ENCODE measurements at regions not wholly inside any gene's neighbourhood (a gene's known extent, or its start where the extent isn't known, plus 50 kb on each side); places are given as distances from the start of the nearest gene placed in this dataset.
A peak's percentile ranks its signal among the peaks of the same experiment; 100 is the strongest.

- CTCF ChIA-PET = interaction anchor here (0.9 kb wide), 1 partner anchor 285 kb away, joined by 3 read pairs; no protein-coding TSS in a partner anchor
These were observed 582.5 kb upstream of the RGS18 start for GRCh38 chr1:191575746-191576145.

GRCh38 chr1:191577213-191577612 lies 581.0 kb upstream of the RGS18 start:
- no peaks in the 10 kb centered on the region for H3K27me3 ChIP-seq (replicated peaks in 2 of 5; ENCODE audit: control insufficient read depth in 4 of 5, insufficient read depth in 5 of 5, low read length in 4 of 5)
- no peaks in the 10 kb centered on the region for H3K4me1 ChIP-seq (ENCODE audit: control extremely low read depth in 1 of 4, control insufficient read depth in 4 of 4, insufficient read depth in 4 of 4, low read length in 3 of 4)
- H3K36me3 ChIP-seq (ENCODE audit: control insufficient read depth in 4 of 4, insufficient read depth in 4 of 4, low read length in 3 of 4) = no peaks in the 10 kb centered on the region
- ChIA-PET POLR2A (no interaction called here), CTCF (no interaction called here)
- DNase-seq = no peak
- H3K4me3 ChIP-seq (ENCODE audit: control insufficient read depth in 1 of 7, extremely low read depth in 1 of 7, insufficient read depth in 4 of 7, low read depth in 2 of 7, low read length in 6 of 7) = no peak overlapping the region
- WGBS (ENCODE audit: insufficient coverage) = 94% methylated on average over 3 of the region's 4 CpGs
- H3K9me3 ChIP-seq (ENCODE audit: control extremely low read depth in 1 of 5, control insufficient read depth in 4 of 5, insufficient read depth in 2 of 5, low read depth in 1 of 5, low read length in 4 of 5) = peaks cover 0 to 1% (median 0%) of the 10 kb centered on the region in 5 experiments
- no peak overlapping the region for H3K27ac ChIP-seq (ENCODE audit: insufficient read depth in 1 of 2, low read depth in 1 of 2, low read length in 2 of 2, poor library complexity in 1 of 2, severe bottlenecking in 2 of 2)

More at GRCh38 chr1:191575746-191576145, 582.5 kb upstream of the RGS18 start:
- DNase-seq = no peak
- H3K4me1 ChIP-seq (ENCODE audit: control extremely low read depth in 1 of 4, control insufficient read depth in 4 of 4, insufficient read depth in 4 of 4, low read length in 3 of 4) = no peaks in the 10 kb centered on the region
- 100% methylated on average over 2 of the region's 3 CpGs for WGBS (ENCODE audit: insufficient coverage)
- no peaks in the 10 kb centered on the region for H3K36me3 ChIP-seq (ENCODE audit: control insufficient read depth in 4 of 4, insufficient read depth in 4 of 4, low read length in 3 of 4)
- POLR2A ChIA-PET = no interaction called here
- H3K4me3 ChIP-seq (ENCODE audit: control insufficient read depth in 1 of 7, extremely low read depth in 1 of 7, insufficient read depth in 4 of 7, low read depth in 2 of 7, low read length in 6 of 7) = no peak overlapping the region
- H3K9me3 ChIP-seq (ENCODE audit: control extremely low read depth in 1 of 5, control insufficient read depth in 4 of 5, insufficient read depth in 2 of 5, low read depth in 1 of 5, low read length in 4 of 5) = peaks cover 0 to 1% (median 0%) of the 10 kb centered on the region in 5 experiments
- H3K27ac ChIP-seq (ENCODE audit: insufficient read depth in 1 of 2, low read depth in 1 of 2, low read length in 2 of 2, poor library complexity in 1 of 2, severe bottlenecking in 2 of 2) = no peak overlapping the region
- no peaks in the 10 kb centered on the region for H3K27me3 ChIP-seq (replicated peaks in 2 of 5; ENCODE audit: control insufficient read depth in 4 of 5, insufficient read depth in 5 of 5, low read length in 4 of 5)

GRCh38 chr1:191578281-191578680 lies 580.0 kb upstream of the RGS18 start:
- Histone ChIP-seq H3K27ac (ENCODE audit: insufficient read depth in 1 of 2, low read depth in 1 of 2, low read length in 2 of 2, poor library complexity in 1 of 2, severe bottlenecking in 2 of 2) (no peak overlapping the region), H3K4me3 (ENCODE audit: control insufficient read depth in 1 of 7, extremely low read depth in 1 of 7, insufficient read depth in 4 of 7, low read depth in 2 of 7, low read length in 6 of 7) (no peak overlapping the region), H3K36me3 (ENCODE audit: control insufficient read depth in 4 of 4, insufficient read depth in 4 of 4, low read length in 3 of 4) (no peaks in the 10 kb centered on the region), H3K9me3 (ENCODE audit: control extremely low read depth in 1 of 5, control insufficient read depth in 4 of 5, insufficient read depth in 2 of 5, low read depth in 1 of 5, low read length in 4 of 5) (peaks cover 0 to 1% (median 0%) of the 10 kb centered on the region in 5 experiments), H3K4me1 (ENCODE audit: control extremely low read depth in 1 of 4, control insufficient read depth in 4 of 4, insufficient read depth in 4 of 4, low read length in 3 of 4) (no peaks in the 10 kb centered on the region), H3K27me3 (replicated peaks in 2 of 5; ENCODE audit: control insufficient read depth in 4 of 5, insufficient read depth in 5 of 5, low read length in 4 of 5) (no peaks in the 10 kb centered on the region)
- POLR2A ChIA-PET = no interaction called here
- CTCF ChIA-PET = no interaction called here
- no CpG with 5 or more reads among the region's 1 CpG for WGBS (ENCODE audit: insufficient coverage)
- no peak for DNase-seq

- ChIA-PET CTCF (no interaction called here), POLR2A (no interaction called here)
- no peak overlapping the region for H3K4me3 ChIP-seq (ENCODE audit: control insufficient read depth in 1 of 7, extremely low read depth in 1 of 7, insufficient read depth in 4 of 7, low read depth in 2 of 7, low read length in 6 of 7)
- no peaks in the 10 kb centered on the region for H3K36me3 ChIP-seq (ENCODE audit: control insufficient read depth in 4 of 4, insufficient read depth in 4 of 4, low read length in 3 of 4)
- H3K4me1 ChIP-seq (ENCODE audit: control extremely low read depth in 1 of 4, control insufficient read depth in 4 of 4, insufficient read depth in 4 of 4, low read length in 3 of 4) = no peaks in the 10 kb centered on the region
- WGBS (ENCODE audit: insufficient coverage) = 100% methylated on average over 2 of the region's 4 CpGs
- H3K27ac ChIP-seq (ENCODE audit: insufficient read depth in 1 of 2, low read depth in 1 of 2, low read length in 2 of 2, poor library complexity in 1 of 2, severe bottlenecking in 2 of 2) = no peak overlapping the region
- H3K9me3 ChIP-seq (ENCODE audit: control extremely low read depth in 1 of 5, control insufficient read depth in 4 of 5, insufficient read depth in 2 of 5, low read depth in 1 of 5, low read length in 4 of 5) = peaks cover 0 to 1% (median 0%) of the 10 kb centered on the region in 5 experiments
- no peaks in the 10 kb centered on the region for H3K27me3 ChIP-seq (replicated peaks in 2 of 5; ENCODE audit: control insufficient read depth in 4 of 5, insufficient read depth in 5 of 5, low read length in 4 of 5)
- DNase-seq = no peak
These were observed 579.2 kb upstream of the RGS18 start for GRCh38 chr1:191579019-191579418.

- 0% methylated on average over 1 of the region's 1 CpG for WGBS (ENCODE audit: insufficient coverage)
- ChIA-PET CTCF (no interaction called here), POLR2A (no interaction called here)
- DNase-seq = peak; percentile 5 to 57 (median 30)
- H3K27me3 ChIP-seq (replicated peaks in 2 of 5; ENCODE audit: control insufficient read depth in 4 of 5, insufficient read depth in 5 of 5, low read length in 4 of 5) = no peaks in the 10 kb centered on the region
- no peak overlapping the region for H3K4me3 ChIP-seq (ENCODE audit: control insufficient read depth in 1 of 7, extremely low read depth in 1 of 7, insufficient read depth in 4 of 7, low read depth in 2 of 7, low read length in 6 of 7)
- no peaks in the 10 kb centered on the region for H3K4me1 ChIP-seq (ENCODE audit: control extremely low read depth in 1 of 4, control insufficient read depth in 4 of 4, insufficient read depth in 4 of 4, low read length in 3 of 4)
- no peaks in the 10 kb centered on the region for H3K36me3 ChIP-seq (ENCODE audit: control insufficient read depth in 4 of 4, insufficient read depth in 4 of 4, low read length in 3 of 4)
- peaks cover 0 to 1% (median 0%) of the 10 kb centered on the region in 5 experiments for H3K9me3 ChIP-seq (ENCODE audit: control extremely low read depth in 1 of 5, control insufficient read depth in 4 of 5, insufficient read depth in 2 of 5, low read depth in 1 of 5, low read length in 4 of 5)
- H3K27ac ChIP-seq (ENCODE audit: insufficient read depth in 1 of 2, low read depth in 1 of 2, low read length in 2 of 2, poor library complexity in 1 of 2, severe bottlenecking in 2 of 2) = no peak overlapping the region
These were observed 576.1 kb upstream of the RGS18 start for GRCh38 chr1:191582169-191582568.

- no peaks in the 10 kb centered on the region for H3K27me3 ChIP-seq (replicated peaks in 2 of 5; ENCODE audit: control insufficient read depth in 4 of 5, insufficient read depth in 5 of 5, low read length in 4 of 5)
- CTCF ChIA-PET = no interaction called here
- WGBS (ENCODE audit: insufficient coverage) = 100% methylated on average over 1 of the region's 2 CpGs
- no peaks in the 10 kb centered on the region for H3K36me3 ChIP-seq (ENCODE audit: control insufficient read depth in 4 of 4, insufficient read depth in 4 of 4, low read length in 3 of 4)
- no peak overlapping the region for H3K4me3 ChIP-seq (ENCODE audit: control insufficient read depth in 1 of 7, extremely low read depth in 1 of 7, insufficient read depth in 4 of 7, low read depth in 2 of 7, low read length in 6 of 7)
- H3K27ac ChIP-seq (ENCODE audit: insufficient read depth in 1 of 2, low read depth in 1 of 2, low read length in 2 of 2, poor library complexity in 1 of 2, severe bottlenecking in 2 of 2) = no peak overlapping the region
- POLR2A ChIA-PET = no interaction called here
- H3K4me1 ChIP-seq (ENCODE audit: control extremely low read depth in 1 of 4, control insufficient read depth in 4 of 4, insufficient read depth in 4 of 4, low read length in 3 of 4) = no peaks in the 10 kb centered on the region
- H3K9me3 ChIP-seq (ENCODE audit: control extremely low read depth in 1 of 5, control insufficient read depth in 4 of 5, insufficient read depth in 2 of 5, low read depth in 1 of 5, low read length in 4 of 5) = no peaks in the 10 kb centered on the region
- no peak for DNase-seq
These were observed 573.2 kb upstream of the RGS18 start for GRCh38 chr1:191585095-191585494.

GRCh38 chr1:191588905-191589304 lies 569.4 kb upstream of the RGS18 start:
- no peaks in the 10 kb centered on the region for H3K27me3 ChIP-seq (replicated peaks in 2 of 5; ENCODE audit: control insufficient read depth in 4 of 5, insufficient read depth in 5 of 5, low read length in 4 of 5)
- H3K9me3 ChIP-seq (ENCODE audit: control extremely low read depth in 1 of 5, control insufficient read depth in 4 of 5, insufficient read depth in 2 of 5, low read depth in 1 of 5, low read length in 4 of 5) = no peaks in the 10 kb centered on the region
- ChIA-PET CTCF (no interaction called here), POLR2A (no interaction called here)
- H3K36me3 ChIP-seq (ENCODE audit: control insufficient read depth in 4 of 4, insufficient read depth in 4 of 4, low read length in 3 of 4) = no peaks in the 10 kb centered on the region
- DNase-seq = no peak
- no peak overlapping the region for H3K4me3 ChIP-seq (ENCODE audit: control insufficient read depth in 1 of 7, extremely low read depth in 1 of 7, insufficient read depth in 4 of 7, low read depth in 2 of 7, low read length in 6 of 7)
- H3K4me1 ChIP-seq (ENCODE audit: control extremely low read depth in 1 of 4, control insufficient read depth in 4 of 4, insufficient read depth in 4 of 4, low read length in 3 of 4) = no peaks in the 10 kb centered on the region
- no CpG with 5 or more reads among the region's 1 CpG for WGBS (ENCODE audit: insufficient coverage)
- no peak overlapping the region for H3K27ac ChIP-seq (ENCODE audit: insufficient read depth in 1 of 2, low read depth in 1 of 2, low read length in 2 of 2, poor library complexity in 1 of 2, severe bottlenecking in 2 of 2)
